Prostate gland (tissue), 2 donors: ENCODE measurements at regions not wholly inside any gene's neighbourhood (a gene's known extent, or its start where the extent isn't known, plus 50 kb on each side); places are given as distances from the start of the nearest gene placed in this dataset.

Experiments
- CTCF ChIP-seq, 4 experiments: fragments of 200-600 bp in 2 of 4; fragments of 450-650 bp in 2 of 4; sonication (generic) in 2 of 4; IDR thresholded peaks; 1 replicate in 3 of 4; 2 replicates in 1 of 4; pipeline ENCODE4 v1.5.1; 2016 to 2019; ENCODE audit warnings: antibody characterized with exemption in 4 of 4, mild to moderate bottlenecking in 2 of 4, moderate library complexity in 2 of 4
- POLR2A ChIP-seq: fragments of 450-650 bp; IDR thresholded peaks from one replicate; pipeline ENCODE4 v1.6.1; 2016; ENCODE audit warnings: antibody characterized with exemption, mild to moderate bottlenecking

- no peak for TF ChIP-seq CTCF (IDR thresholded peaks at IDR 0.05)
- TF ChIP-seq POLR2A = no peak
Measured at GRCh38 chr1:43043695-43044094, 85.0 kb upstream of the SLC2A1 start.
